ENCODE measurements at regions not wholly inside any gene's neighbourhood (a gene's known extent, or its start where the extent isn't known, plus 50 kb on each side); places are given as distances from the start of the nearest gene placed in this dataset.

DNA sequence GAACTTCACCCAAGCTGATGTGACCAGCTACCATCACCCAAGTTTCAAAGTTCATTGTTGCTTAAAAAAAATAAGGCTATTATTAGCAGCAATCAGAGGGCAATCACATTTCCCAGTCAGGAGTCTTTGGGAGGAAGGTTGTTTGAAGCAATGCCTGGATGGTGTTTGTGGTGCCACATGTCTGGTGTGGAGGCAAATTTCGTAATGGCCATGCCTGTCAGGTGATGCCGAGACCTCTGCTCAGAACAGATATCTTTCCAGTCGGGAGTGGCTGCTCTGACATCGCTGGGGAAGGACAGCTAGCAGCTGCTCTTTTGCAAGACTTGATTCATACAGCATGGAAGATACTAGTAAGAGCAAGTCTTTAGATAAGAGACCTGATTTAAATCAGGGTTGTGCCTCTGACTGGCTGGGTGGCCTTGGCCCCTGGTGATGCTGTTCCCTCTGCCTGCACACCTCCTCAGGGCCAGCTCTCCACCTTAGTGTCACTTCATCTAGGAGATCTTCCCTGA lies 187.8 kb upstream of the JUN start (continued):
- TF ChIP-seq PHF8 (IDR thresholded peaks at IDR 0.05; ENCODE audit: borderline replicate concordance, low read length) (no peak), MECOM (CRISPR knock-in tag; IDR thresholded peaks at IDR 0.05) (peak; percentile 30; the same call in 1 of the 2 replicates), KAT8 (IDR thresholded peaks at IDR 0.05; ENCODE audit: low read depth) (no peak), ZNF696 (CRISPR knock-in tag; conservative IDR thresholded peaks at IDR 0.05) (no peak), HMGN3 (IDR thresholded peaks at IDR 0.05; ENCODE audit: borderline replicate concordance, extremely low read depth, insufficient read length, low read depth, low read length) (no peak), NFE2 (IDR thresholded peaks at IDR 0.05; ENCODE audit: low read depth) (no peak), ZC3H8 (IDR thresholded peaks at IDR 0.05) (no peak), C11orf30 (IDR thresholded peaks at IDR 0.05; ENCODE audit: low read depth) (no peak), TAF9B (IDR thresholded peaks at IDR 0.05; ENCODE audit: partially characterized antibody) (no peak), EGR1 (conservative IDR thresholded peaks at IDR 0.05) (no peak), ZSCAN32 (CRISPR knock-in tag; IDR thresholded peaks at IDR 0.05) (no peak), ZNF830 (CRISPR knock-in tag; IDR thresholded peaks at IDR 0.05) (no peak), L3MBTL2 (IDR thresholded peaks at IDR 0.05) (peak; percentile 68), ZKSCAN8 (CRISPR knock-in tag; IDR thresholded peaks at IDR 0.05) (no peak), SMAD2 (IDR thresholded peaks at IDR 0.05; ENCODE audit: low read depth, low read length) (no peak)
- TF ChIP-seq, protein P1, sequence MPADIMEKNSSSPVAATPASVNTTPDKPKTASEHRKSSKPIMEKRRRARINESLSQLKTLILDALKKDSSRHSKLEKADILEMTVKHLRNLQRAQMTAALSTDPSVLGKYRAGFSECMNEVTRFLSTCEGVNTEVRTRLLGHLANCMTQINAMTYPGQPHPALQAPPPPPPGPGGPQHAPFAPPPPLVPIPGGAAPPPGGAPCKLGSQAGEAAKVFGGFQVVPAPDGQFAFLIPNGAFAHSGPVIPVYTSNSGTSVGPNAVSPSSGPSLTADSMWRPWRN (IDR thresholded peaks at IDR 0.05; ENCODE audit: low read depth), result no peak
- TF ChIP-seq, protein P2, sequence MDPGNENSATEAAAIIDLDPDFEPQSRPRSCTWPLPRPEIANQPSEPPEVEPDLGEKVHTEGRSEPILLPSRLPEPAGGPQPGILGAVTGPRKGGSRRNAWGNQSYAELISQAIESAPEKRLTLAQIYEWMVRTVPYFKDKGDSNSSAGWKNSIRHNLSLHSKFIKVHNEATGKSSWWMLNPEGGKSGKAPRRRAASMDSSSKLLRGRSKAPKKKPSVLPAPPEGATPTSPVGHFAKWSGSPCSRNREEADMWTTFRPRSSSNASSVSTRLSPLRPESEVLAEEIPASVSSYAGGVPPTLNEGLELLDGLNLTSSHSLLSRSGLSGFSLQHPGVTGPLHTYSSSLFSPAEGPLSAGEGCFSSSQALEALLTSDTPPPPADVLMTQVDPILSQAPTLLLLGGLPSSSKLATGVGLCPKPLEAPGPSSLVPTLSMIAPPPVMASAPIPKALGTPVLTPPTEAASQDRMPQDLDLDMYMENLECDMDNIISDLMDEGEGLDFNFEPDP (CRISPR knock-in tag; IDR thresholded peaks at IDR 0.05), result no peak
- TF ChIP-seq, protein P3, sequence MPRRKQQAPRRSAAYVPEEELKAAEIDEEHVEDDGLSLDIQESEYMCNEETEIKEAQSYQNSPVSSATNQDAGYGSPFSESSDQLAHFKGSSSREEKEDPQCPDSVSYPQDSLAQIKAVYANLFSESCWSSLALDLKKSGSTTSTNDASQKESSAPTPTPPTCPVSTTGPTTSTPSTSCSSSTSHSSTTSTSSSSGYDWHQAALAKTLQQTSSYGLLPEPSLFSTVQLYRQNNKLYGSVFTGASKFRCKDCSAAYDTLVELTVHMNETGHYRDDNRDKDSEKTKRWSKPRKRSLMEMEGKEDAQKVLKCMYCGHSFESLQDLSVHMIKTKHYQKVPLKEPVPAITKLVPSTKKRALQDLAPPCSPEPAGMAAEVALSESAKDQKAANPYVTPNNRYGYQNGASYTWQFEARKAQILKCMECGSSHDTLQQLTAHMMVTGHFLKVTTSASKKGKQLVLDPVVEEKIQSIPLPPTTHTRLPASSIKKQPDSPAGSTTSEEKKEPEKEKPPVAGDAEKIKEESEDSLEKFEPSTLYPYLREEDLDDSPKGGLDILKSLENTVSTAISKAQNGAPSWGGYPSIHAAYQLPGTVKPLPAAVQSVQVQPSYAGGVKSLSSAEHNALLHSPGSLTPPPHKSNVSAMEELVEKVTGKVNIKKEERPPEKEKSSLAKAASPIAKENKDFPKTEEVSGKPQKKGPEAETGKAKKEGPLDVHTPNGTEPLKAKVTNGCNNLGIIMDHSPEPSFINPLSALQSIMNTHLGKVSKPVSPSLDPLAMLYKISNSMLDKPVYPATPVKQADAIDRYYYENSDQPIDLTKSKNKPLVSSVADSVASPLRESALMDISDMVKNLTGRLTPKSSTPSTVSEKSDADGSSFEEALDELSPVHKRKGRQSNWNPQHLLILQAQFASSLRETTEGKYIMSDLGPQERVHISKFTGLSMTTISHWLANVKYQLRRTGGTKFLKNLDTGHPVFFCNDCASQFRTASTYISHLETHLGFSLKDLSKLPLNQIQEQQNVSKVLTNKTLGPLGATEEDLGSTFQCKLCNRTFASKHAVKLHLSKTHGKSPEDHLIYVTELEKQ (CRISPR knock-in tag; IDR thresholded peaks at IDR 0.05), result no peak
- TF ChIP-seq, protein P4, sequence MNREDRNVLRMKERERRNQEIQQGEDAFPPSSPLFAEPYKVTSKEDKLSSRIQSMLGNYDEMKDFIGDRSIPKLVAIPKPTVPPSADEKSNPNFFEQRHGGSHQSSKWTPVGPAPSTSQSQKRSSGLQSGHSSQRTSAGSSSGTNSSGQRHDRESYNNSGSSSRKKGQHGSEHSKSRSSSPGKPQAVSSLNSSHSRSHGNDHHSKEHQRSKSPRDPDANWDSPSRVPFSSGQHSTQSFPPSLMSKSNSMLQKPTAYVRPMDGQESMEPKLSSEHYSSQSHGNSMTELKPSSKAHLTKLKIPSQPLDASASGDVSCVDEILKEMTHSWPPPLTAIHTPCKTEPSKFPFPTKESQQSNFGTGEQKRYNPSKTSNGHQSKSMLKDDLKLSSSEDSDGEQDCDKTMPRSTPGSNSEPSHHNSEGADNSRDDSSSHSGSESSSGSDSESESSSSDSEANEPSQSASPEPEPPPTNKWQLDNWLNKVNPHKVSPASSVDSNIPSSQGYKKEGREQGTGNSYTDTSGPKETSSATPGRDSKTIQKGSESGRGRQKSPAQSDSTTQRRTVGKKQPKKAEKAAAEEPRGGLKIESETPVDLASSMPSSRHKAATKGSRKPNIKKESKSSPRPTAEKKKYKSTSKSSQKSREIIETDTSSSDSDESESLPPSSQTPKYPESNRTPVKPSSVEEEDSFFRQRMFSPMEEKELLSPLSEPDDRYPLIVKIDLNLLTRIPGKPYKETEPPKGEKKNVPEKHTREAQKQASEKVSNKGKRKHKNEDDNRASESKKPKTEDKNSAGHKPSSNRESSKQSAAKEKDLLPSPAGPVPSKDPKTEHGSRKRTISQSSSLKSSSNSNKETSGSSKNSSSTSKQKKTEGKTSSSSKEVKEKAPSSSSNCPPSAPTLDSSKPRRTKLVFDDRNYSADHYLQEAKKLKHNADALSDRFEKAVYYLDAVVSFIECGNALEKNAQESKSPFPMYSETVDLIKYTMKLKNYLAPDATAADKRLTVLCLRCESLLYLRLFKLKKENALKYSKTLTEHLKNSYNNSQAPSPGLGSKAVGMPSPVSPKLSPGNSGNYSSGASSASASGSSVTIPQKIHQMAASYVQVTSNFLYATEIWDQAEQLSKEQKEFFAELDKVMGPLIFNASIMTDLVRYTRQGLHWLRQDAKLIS (CRISPR knock-in tag; IDR thresholded peaks at IDR 0.05), result no peak
- TF ChIP-seq, protein P5, sequence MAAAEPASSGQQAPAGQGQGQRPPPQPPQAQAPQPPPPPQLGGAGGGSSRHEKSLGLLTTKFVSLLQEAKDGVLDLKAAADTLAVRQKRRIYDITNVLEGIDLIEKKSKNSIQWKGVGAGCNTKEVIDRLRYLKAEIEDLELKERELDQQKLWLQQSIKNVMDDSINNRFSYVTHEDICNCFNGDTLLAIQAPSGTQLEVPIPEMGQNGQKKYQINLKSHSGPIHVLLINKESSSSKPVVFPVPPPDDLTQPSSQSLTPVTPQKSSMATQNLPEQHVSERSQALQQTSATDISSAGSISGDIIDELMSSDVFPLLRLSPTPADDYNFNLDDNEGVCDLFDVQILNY (CRISPR knock-in tag; IDR thresholded peaks at IDR 0.05), result no peak
